ENCODE measurements at regions not wholly inside any gene's neighbourhood (a gene's known extent, or its start where the extent isn't known, plus 50 kb on each side); places are given as distances from the start of the nearest gene placed in this dataset.

- no peaks in the 10 kb centered on the region for H3K9me3 Mint-ChIP-seq
- CTCF ChIA-PET, result no interaction called here
- H3K4me3 Mint-ChIP-seq, result no peak overlapping the region
- no peak for DNase-seq
- H3K27ac Mint-ChIP-seq, result no peak overlapping the region
- no peaks in the 10 kb centered on the region for H3K36me3 Mint-ChIP-seq (ENCODE audit: low read depth)
- H3K27me3 Mint-ChIP-seq, result no peaks in the 10 kb centered on the region
- H3K4me1 Mint-ChIP-seq, result no peaks in the 10 kb centered on the region
- POLR2A ChIA-PET, result no interaction called here
These were observed 76.6 kb upstream of the ADAMTS16 start for GRCh38 chr5:5063533-5063953.

- Mint-ChIP-seq H3K4me3 (no peak overlapping the region), H3K9me3 (no peaks in the 10 kb centered on the region), H3K27ac (no peak overlapping the region), H3K4me1 (no peaks in the 10 kb centered on the region), H3K27me3 (no peaks in the 10 kb centered on the region), H3K36me3 (ENCODE audit: low read depth) (no peaks in the 10 kb centered on the region)
- DNase-seq, result no peak
- CTCF ChIA-PET, result interaction anchor here (0.6 kb wide), 1 partner anchor 15 kb away, joined by 4 read pairs; no protein-coding TSS in a partner anchor
- POLR2A ChIA-PET, result no interaction called here
These were observed 74.7 kb upstream of the ADAMTS16 start for GRCh38 chr5:5065472-5065871.

GRCh38 chr5:5066276-5067186, 73.6 kb upstream of the ADAMTS16 start:
- ChIA-PET POLR2A (no interaction called here), CTCF (interaction anchor here (0.6 kb wide), 1 partner anchor 14 kb away, joined by 4 read pairs; no protein-coding TSS in a partner anchor)
- no peak overlapping the region for H3K4me3 Mint-ChIP-seq
- no peaks in the 10 kb centered on the region for H3K9me3 Mint-ChIP-seq
- no peaks in the 10 kb centered on the region for H3K27me3 Mint-ChIP-seq
- H3K27ac Mint-ChIP-seq, result no peak overlapping the region
- H3K4me1 Mint-ChIP-seq, result no peaks in the 10 kb centered on the region
- H3K36me3 Mint-ChIP-seq (ENCODE audit: low read depth), result no peaks in the 10 kb centered on the region
- DNase-seq, result no peak

GRCh38 chr5:5069851-5070250, 70.3 kb upstream of the ADAMTS16 start:
- no peaks in the 10 kb centered on the region for H3K36me3 Mint-ChIP-seq (ENCODE audit: low read depth)
- CTCF ChIA-PET, result no interaction called here
- POLR2A ChIA-PET, result no interaction called here
- H3K9me3 Mint-ChIP-seq, result no peaks in the 10 kb centered on the region
- no peak for DNase-seq
- H3K4me3 Mint-ChIP-seq, result no peak overlapping the region
- no peak overlapping the region for H3K27ac Mint-ChIP-seq
- H3K27me3 Mint-ChIP-seq, result no peaks in the 10 kb centered on the region
- H3K4me1 Mint-ChIP-seq, result no peaks in the 10 kb centered on the region

GRCh38 chr5:5071554-5071953, 68.6 kb upstream of the ADAMTS16 start:
- no peak for DNase-seq
- H3K27ac Mint-ChIP-seq, result no peak overlapping the region
- H3K27me3 Mint-ChIP-seq, result no peaks in the 10 kb centered on the region
- no peaks in the 10 kb centered on the region for H3K36me3 Mint-ChIP-seq (ENCODE audit: low read depth)
- no peak overlapping the region for H3K4me3 Mint-ChIP-seq
- CTCF ChIA-PET, result no interaction called here
- no peaks in the 10 kb centered on the region for H3K9me3 Mint-ChIP-seq
- POLR2A ChIA-PET, result no interaction called here
- H3K4me1 Mint-ChIP-seq, result no peaks in the 10 kb centered on the region

GRCh38 chr5:5077236-5077635, 62.9 kb upstream of the ADAMTS16 start:
- Mint-ChIP-seq H3K27me3 (no peaks in the 10 kb centered on the region), H3K36me3 (ENCODE audit: low read depth) (no peaks in the 10 kb centered on the region), H3K4me3 (no peak overlapping the region), H3K9me3 (no peaks in the 10 kb centered on the region), H3K4me1 (no peaks in the 10 kb centered on the region), H3K27ac (no peak overlapping the region)
- DNase-seq, result no peak
- ChIA-PET POLR2A (no interaction called here), CTCF (no interaction called here)

GRCh38 chr5:5078009-5078897, 61.9 kb upstream of the ADAMTS16 start:
- no peaks in the 10 kb centered on the region for H3K4me1 Mint-ChIP-seq
- H3K27ac Mint-ChIP-seq, result no peak overlapping the region
- no peak for DNase-seq
- no peaks in the 10 kb centered on the region for H3K27me3 Mint-ChIP-seq
- CTCF ChIA-PET, result no interaction called here
- no peak overlapping the region for H3K4me3 Mint-ChIP-seq
- POLR2A ChIA-PET, result no interaction called here
- no peaks in the 10 kb centered on the region for H3K36me3 Mint-ChIP-seq (ENCODE audit: low read depth)
- H3K9me3 Mint-ChIP-seq, result no peaks in the 10 kb centered on the region

- Mint-ChIP-seq H3K36me3 (ENCODE audit: low read depth) (no peaks in the 10 kb centered on the region), H3K9me3 (no peaks in the 10 kb centered on the region), H3K27me3 (no peaks in the 10 kb centered on the region), H3K27ac (no peak overlapping the region), H3K4me3 (no peak overlapping the region), H3K4me1 (no peaks in the 10 kb centered on the region)
- POLR2A ChIA-PET, result no interaction called here
- CTCF ChIA-PET, result no interaction called here
- no peak for DNase-seq
These were observed 60.3 kb upstream of the ADAMTS16 start for GRCh38 chr5:5079876-5080275.

- no peak for DNase-seq
- H3K27ac Mint-ChIP-seq, result no peak overlapping the region
- CTCF ChIA-PET, result interaction anchor here (0.6 kb wide), 1 partner anchor 15 kb away, joined by 4 read pairs; no protein-coding TSS in a partner anchor
- no peaks in the 10 kb centered on the region for H3K9me3 Mint-ChIP-seq
- H3K36me3 Mint-ChIP-seq (ENCODE audit: low read depth), result no peaks in the 10 kb centered on the region
- no peak overlapping the region for H3K4me3 Mint-ChIP-seq
- POLR2A ChIA-PET, result no interaction called here
- H3K27me3 Mint-ChIP-seq, result no peaks in the 10 kb centered on the region
- H3K4me1 Mint-ChIP-seq, result no peaks in the 10 kb centered on the region
These were observed 59.3 kb upstream of the ADAMTS16 start for GRCh38 chr5:5080790-5081189.

GRCh38 chr5:5085381-5085780, 54.7 kb upstream of the ADAMTS16 start:
- no peaks in the 10 kb centered on the region for H3K36me3 Mint-ChIP-seq (ENCODE audit: low read depth)
- H3K4me1 Mint-ChIP-seq, result no peaks in the 10 kb centered on the region
- POLR2A ChIA-PET, result no interaction called here
- H3K27me3 Mint-ChIP-seq, result no peaks in the 10 kb centered on the region
- no peaks in the 10 kb centered on the region for H3K9me3 Mint-ChIP-seq
- no peak overlapping the region for H3K27ac Mint-ChIP-seq
- no peak overlapping the region for H3K4me3 Mint-ChIP-seq
- CTCF ChIA-PET, result no interaction called here
- no peak for DNase-seq

GRCh38 chr5:5089895-5090649, 50.1 kb upstream of the ADAMTS16 start:
- no peaks in the 10 kb centered on the region for H3K9me3 Mint-ChIP-seq
- no peaks in the 10 kb centered on the region for H3K27me3 Mint-ChIP-seq
- no peak overlapping the region for H3K4me3 Mint-ChIP-seq
- ChIA-PET CTCF (no interaction called here), POLR2A (no interaction called here)
- DNase-seq, result no peak
- no peak overlapping the region for H3K27ac Mint-ChIP-seq
- no peaks in the 10 kb centered on the region for H3K36me3 Mint-ChIP-seq (ENCODE audit: low read depth)
- no peaks in the 10 kb centered on the region for H3K4me1 Mint-ChIP-seq
